ENCODE measurements at regions not wholly inside any gene's neighbourhood (a gene's known extent, or its start where the extent isn't known, plus 50 kb on each side); places are given as distances from the start of the nearest gene placed in this dataset.

- H3K27me3 ChIP-seq = no peaks in the 10 kb centered on the region
- intact Hi-C loops (cut with DNase I) = no loop called here
- no peak overlapping the region for H3K27ac ChIP-seq (replicated peaks in 1 of 4)
- TF ChIP-seq POLR2AphosphoS5 (IDR thresholded peaks at IDR 0.05) (no peak), CTCF (IDR thresholded peaks at IDR 0.05) (no peak), POLR2A (IDR thresholded peaks at IDR 0.05; ENCODE audit: low read depth) (no peak), EP300 (IDR thresholded peaks at IDR 0.05) (no peak)
- no peaks in the 10 kb centered on the region for H3K4me1 ChIP-seq
- no peaks in the 10 kb centered on the region for H3K9me3 ChIP-seq
- H3K4me3 ChIP-seq = no peak overlapping the region
- no peaks in the 10 kb centered on the region for H3K36me3 ChIP-seq
- 82% methylated on average over 2 of the region's 2 CpGs for WGBS
- no peak for DNase-seq (ENCODE audit: extremely low spot score)
Measured at GRCh38 chr5:133775584-133776304, 163.4 kb upstream of the FSTL4 start.

- no peaks in the 10 kb centered on the region for H3K9me3 ChIP-seq
- no peaks in the 10 kb centered on the region for H3K36me3 ChIP-seq
- no peaks in the 10 kb centered on the region for H3K4me1 ChIP-seq
- 82% methylated on average over 8 of the region's 8 CpGs for WGBS
- H3K27ac ChIP-seq (replicated peaks in 1 of 4) = no peak overlapping the region
- H3K4me3 ChIP-seq = no peak overlapping the region
- TF ChIP-seq CTCF (IDR thresholded peaks at IDR 0.05) (no peak), EP300 (IDR thresholded peaks at IDR 0.05) (no peak), POLR2A (IDR thresholded peaks at IDR 0.05; ENCODE audit: low read depth) (no peak), POLR2AphosphoS5 (IDR thresholded peaks at IDR 0.05) (no peak)
- no peak for DNase-seq (ENCODE audit: extremely low spot score)
- intact Hi-C loops (cut with DNase I) = no loop called here
- peaks cover 0 to 6% (median 0%) of the 10 kb centered on the region in 4 donors for H3K27me3 ChIP-seq
Measured at GRCh38 chr5:133773247-133774202, 161.2 kb upstream of the FSTL4 start.

DNA sequence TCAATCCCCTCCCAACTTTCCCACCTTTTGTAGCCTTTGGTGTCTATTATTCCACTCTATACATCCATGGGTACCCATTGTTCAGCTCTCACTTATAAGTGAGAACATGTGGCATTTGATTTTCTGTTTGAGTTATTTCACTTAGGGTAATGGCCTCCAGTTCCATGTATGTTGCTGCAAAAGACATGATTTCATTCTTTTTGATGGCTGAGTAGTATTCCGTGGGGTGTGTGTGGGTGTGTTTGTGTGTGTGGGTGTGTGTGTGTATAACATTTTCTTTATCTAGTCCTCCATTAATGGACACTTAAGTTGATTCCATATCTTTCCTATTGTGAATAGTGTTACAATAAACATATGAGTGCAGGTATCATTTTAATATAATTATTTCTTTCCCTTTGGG is 157.5 kb upstream of the FSTL4 start:
- H3K36me3 ChIP-seq = no peaks in the 10 kb centered on the region
- H3K9me3 ChIP-seq = no peaks in the 10 kb centered on the region
- WGBS = 92% methylated on average over 1 of the region's 1 CpG
- no peak overlapping the region for H3K4me3 ChIP-seq
- TF ChIP-seq POLR2AphosphoS5 (IDR thresholded peaks at IDR 0.05) (no peak), POLR2A (IDR thresholded peaks at IDR 0.05; ENCODE audit: low read depth) (no peak), EP300 (IDR thresholded peaks at IDR 0.05) (no peak), CTCF (IDR thresholded peaks at IDR 0.05) (no peak)
- no peak overlapping the region for H3K27ac ChIP-seq (replicated peaks in 1 of 4)
- peaks cover 0 to 9% (median 0%) of the 10 kb centered on the region in 4 donors for H3K27me3 ChIP-seq
- intact Hi-C loops (cut with DNase I) = no loop called here
- no peak for DNase-seq (ENCODE audit: extremely low spot score)
- H3K4me1 ChIP-seq = no peaks in the 10 kb centered on the region

DNA sequence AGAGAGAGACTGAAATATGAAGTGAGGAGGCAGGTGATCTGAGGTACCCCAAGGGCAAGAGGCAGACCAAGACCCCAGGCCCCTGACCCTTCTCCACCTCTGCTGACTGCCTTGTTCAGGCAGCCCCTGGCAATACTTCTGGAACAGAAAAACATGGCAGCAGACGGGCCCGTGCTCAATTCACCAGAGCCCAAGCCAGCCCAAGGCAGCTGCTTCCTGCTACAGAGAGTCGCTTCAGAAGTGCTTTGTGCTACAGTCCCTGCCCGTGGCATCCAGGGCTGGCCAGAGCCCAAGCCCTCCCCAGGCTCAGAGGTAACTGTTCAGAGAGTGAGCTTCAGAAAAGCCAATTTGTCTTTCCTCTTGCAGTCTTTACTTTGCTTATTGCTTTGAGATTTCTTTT is 151.4 kb upstream of the FSTL4 start:
- no peaks in the 10 kb centered on the region for H3K36me3 ChIP-seq

More for the DNA sequence above, 151.4 kb upstream of the FSTL4 start:
- WGBS = 61% methylated on average over 4 of the region's 4 CpGs
- no peak for DNase-seq (ENCODE audit: extremely low spot score)
- no peak overlapping the region for H3K27ac ChIP-seq (replicated peaks in 1 of 4)
- no peak overlapping the region for H3K4me3 ChIP-seq
- no peaks in the 10 kb centered on the region for H3K4me1 ChIP-seq
- intact Hi-C loops (cut with DNase I) = no loop called here
- H3K27me3 ChIP-seq = peaks cover 0 to 3% (median 0%) of the 10 kb centered on the region in 4 donors
- no peaks in the 10 kb centered on the region for H3K9me3 ChIP-seq
- TF ChIP-seq POLR2A (IDR thresholded peaks at IDR 0.05; ENCODE audit: low read depth) = no peak
- TF ChIP-seq CTCF (IDR thresholded peaks at IDR 0.05) = no peak
- TF ChIP-seq EP300 (IDR thresholded peaks at IDR 0.05) = no peak
- no peak for TF ChIP-seq POLR2AphosphoS5 (IDR thresholded peaks at IDR 0.05)
